ENCODE measurements at regions not wholly inside any gene's neighbourhood (a gene's known extent, or its start where the extent isn't known, plus 50 kb on each side); places are given as distances from the start of the nearest gene placed in this dataset.

- no peak overlapping the region for H3K4me2 ChIP-seq
- H4K20me1 ChIP-seq (ENCODE audit: insufficient read depth): no peaks in the 10 kb centered on the region
- no peak overlapping the region for H3K27ac ChIP-seq
- no peaks in the 10 kb centered on the region for H3K36me3 ChIP-seq (ENCODE audit: insufficient read depth)
- H3K9ac ChIP-seq: no peak overlapping the region
- H2AFZ ChIP-seq (ENCODE audit: low read depth): no peak overlapping the region
- no peaks in the 10 kb centered on the region for H3K79me2 ChIP-seq (ENCODE audit: insufficient read depth, low read depth)
- H3K27me3 ChIP-seq (ENCODE audit: insufficient read depth, low read depth): no peaks in the 10 kb centered on the region
- TF ChIP-seq CTCF (conservative IDR thresholded peaks at IDR 0.05; ENCODE audit: low read depth, low read length): no peak
- H3K4me3 ChIP-seq (IDR thresholded peaks at IDR 0.05; ENCODE audit: insufficient read depth, low read depth, low read length): no peak overlapping the region
- no peaks in the 10 kb centered on the region for H3K4me1 ChIP-seq (ENCODE audit: low read depth, poor library complexity, severe bottlenecking)
Measured at GRCh38 chr4:152269448-152270191, 266.3 kb downstream of the FBXW7 start.

DNA sequence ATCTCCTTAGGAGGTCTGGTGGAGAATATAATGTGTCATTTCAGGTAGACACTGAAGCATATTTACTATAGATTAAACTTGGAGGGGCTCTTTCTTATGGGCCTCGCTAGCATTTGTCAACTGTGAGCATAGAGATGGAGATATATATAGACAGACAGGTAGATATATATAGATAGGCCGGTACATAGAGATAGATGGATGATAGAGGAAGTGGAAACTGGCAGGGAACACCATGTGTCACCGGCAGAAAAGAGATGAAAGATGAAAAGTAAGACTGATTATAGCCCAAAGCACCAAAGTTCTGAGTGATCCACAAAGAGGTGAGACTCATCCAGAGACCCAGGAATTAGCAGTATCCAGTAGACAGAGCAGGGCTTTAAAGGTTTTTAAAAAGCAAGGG is 268.1 kb downstream of the FBXW7 start:
- Histone ChIP-seq H3K36me3 (ENCODE audit: insufficient read depth) (no peaks in the 10 kb centered on the region), H4K20me1 (ENCODE audit: insufficient read depth) (no peaks in the 10 kb centered on the region), H3K27ac (no peak overlapping the region), H3K4me3 (IDR thresholded peaks at IDR 0.05; ENCODE audit: insufficient read depth, low read depth, low read length) (no peak overlapping the region), H3K9ac (no peak overlapping the region), H3K4me2 (no peak overlapping the region), H3K27me3 (ENCODE audit: insufficient read depth, low read depth) (no peaks in the 10 kb centered on the region), H2AFZ (ENCODE audit: low read depth) (no peak overlapping the region), H3K79me2 (ENCODE audit: insufficient read depth, low read depth) (no peaks in the 10 kb centered on the region), H3K4me1 (ENCODE audit: low read depth, poor library complexity, severe bottlenecking) (no peaks in the 10 kb centered on the region)
- TF ChIP-seq CTCF (conservative IDR thresholded peaks at IDR 0.05; ENCODE audit: low read depth, low read length): no peak

DNA sequence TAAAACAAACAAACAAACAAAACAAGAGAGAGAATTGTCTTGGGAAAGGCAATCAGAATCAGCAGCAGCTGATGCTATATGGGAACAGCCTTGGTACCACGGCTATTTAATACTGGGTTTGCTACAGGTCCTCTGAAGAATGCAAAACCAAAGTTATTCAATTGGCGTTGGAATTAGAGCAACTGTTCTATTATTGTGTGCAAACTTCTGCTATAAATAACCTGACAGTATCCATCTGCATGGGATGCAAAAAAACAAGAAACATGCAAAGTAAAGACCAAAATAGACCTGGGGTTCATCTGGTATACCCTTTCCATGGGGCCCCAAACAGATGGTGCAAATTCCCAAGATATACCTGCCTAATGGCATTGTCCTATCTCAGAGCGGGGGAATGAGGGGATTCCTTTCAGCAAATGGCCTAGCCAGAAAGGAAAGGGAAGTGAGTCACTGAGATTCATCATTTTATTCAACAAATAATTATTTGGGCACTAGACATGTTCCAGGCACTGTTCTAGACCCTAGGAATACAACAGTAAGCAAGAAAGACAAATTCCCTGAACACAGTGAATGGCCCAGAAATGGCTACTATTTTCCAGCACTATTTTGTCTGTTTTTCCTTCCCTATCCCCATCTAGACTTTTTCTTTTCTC is 268.9 kb downstream of the FBXW7 start:
- Histone ChIP-seq H3K9ac (no peak overlapping the region), H3K36me3 (ENCODE audit: insufficient read depth) (no peaks in the 10 kb centered on the region)
- TF ChIP-seq CTCF (conservative IDR thresholded peaks at IDR 0.05; ENCODE audit: low read depth, low read length): no peak

DNA sequence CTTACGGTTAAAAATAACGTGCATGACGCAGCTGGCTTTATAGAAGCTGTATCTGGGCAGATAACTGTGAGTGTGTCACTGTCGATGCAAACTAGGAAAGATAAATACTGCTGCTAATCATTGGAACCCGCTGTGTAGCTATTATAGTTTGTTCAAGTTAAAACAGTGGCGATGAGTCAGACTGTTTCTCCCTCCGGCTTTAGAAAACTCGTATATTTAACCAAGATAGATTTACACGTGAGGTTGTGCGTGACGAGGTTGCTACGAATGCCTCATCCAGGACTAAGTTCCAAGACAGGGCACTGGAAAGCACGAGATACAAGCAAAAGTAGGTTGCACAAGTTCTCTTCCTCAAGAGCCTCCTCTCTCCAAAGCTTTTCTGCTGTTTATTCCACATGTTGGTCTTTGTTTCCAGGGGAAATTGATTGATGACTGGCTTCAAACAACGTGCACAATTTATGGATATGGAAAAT is 270.7 kb downstream of the FBXW7 start:
- H2AFZ ChIP-seq (ENCODE audit: low read depth): no peak overlapping the region
- H3K27ac ChIP-seq: no peak overlapping the region
- no peak overlapping the region for H3K9ac ChIP-seq
- H3K4me1 ChIP-seq (ENCODE audit: low read depth, poor library complexity, severe bottlenecking): no peaks in the 10 kb centered on the region
- no peak overlapping the region for H3K4me2 ChIP-seq
- no peaks in the 10 kb centered on the region for H3K36me3 ChIP-seq (ENCODE audit: insufficient read depth)
- no peaks in the 10 kb centered on the region for H3K79me2 ChIP-seq (ENCODE audit: insufficient read depth, low read depth)
- H3K27me3 ChIP-seq (ENCODE audit: insufficient read depth, low read depth): no peaks in the 10 kb centered on the region
- no peak overlapping the region for H3K4me3 ChIP-seq (IDR thresholded peaks at IDR 0.05; ENCODE audit: insufficient read depth, low read depth, low read length)
- no peaks in the 10 kb centered on the region for H4K20me1 ChIP-seq (ENCODE audit: insufficient read depth)
- TF ChIP-seq CTCF (conservative IDR thresholded peaks at IDR 0.05; ENCODE audit: low read depth, low read length): no peak

More for the DNA sequence above, 268.9 kb downstream of the FBXW7 start:
- Histone ChIP-seq H3K27ac (no peak overlapping the region), H3K4me1 (ENCODE audit: low read depth, poor library complexity, severe bottlenecking) (no peaks in the 10 kb centered on the region), H2AFZ (ENCODE audit: low read depth) (no peak overlapping the region), H3K27me3 (ENCODE audit: insufficient read depth, low read depth) (no peaks in the 10 kb centered on the region), H4K20me1 (ENCODE audit: insufficient read depth) (no peaks in the 10 kb centered on the region), H3K79me2 (ENCODE audit: insufficient read depth, low read depth) (no peaks in the 10 kb centered on the region), H3K4me2 (no peak overlapping the region), H3K4me3 (IDR thresholded peaks at IDR 0.05; ENCODE audit: insufficient read depth, low read depth, low read length) (no peak overlapping the region)
